ENCODE measurements at regions not wholly inside any gene's neighbourhood (a gene's known extent, or its start where the extent isn't known, plus 50 kb on each side); places are given as distances from the start of the nearest gene placed in this dataset.

DNA sequence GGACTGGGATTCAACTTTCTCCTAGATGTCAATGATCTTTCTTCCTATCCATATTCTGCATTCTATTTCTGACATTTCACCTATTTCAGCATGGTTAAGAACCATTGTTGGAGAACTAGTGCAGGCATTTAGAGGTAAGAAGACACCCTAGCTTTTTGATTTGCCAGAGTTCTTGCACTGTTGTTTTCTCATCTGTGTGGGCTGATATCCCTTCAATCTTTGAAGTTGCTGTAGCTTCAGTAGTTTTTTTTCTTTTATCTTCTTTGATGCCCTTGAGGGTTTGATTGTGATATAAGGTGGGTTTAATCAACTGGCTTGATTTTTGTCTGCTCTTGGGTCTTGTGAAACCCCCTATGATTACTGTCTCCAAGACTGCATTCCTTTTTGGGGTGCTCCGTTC is 502.1 kb downstream of the ETS1 start:
- TF ChIP-seq, protein P1, sequence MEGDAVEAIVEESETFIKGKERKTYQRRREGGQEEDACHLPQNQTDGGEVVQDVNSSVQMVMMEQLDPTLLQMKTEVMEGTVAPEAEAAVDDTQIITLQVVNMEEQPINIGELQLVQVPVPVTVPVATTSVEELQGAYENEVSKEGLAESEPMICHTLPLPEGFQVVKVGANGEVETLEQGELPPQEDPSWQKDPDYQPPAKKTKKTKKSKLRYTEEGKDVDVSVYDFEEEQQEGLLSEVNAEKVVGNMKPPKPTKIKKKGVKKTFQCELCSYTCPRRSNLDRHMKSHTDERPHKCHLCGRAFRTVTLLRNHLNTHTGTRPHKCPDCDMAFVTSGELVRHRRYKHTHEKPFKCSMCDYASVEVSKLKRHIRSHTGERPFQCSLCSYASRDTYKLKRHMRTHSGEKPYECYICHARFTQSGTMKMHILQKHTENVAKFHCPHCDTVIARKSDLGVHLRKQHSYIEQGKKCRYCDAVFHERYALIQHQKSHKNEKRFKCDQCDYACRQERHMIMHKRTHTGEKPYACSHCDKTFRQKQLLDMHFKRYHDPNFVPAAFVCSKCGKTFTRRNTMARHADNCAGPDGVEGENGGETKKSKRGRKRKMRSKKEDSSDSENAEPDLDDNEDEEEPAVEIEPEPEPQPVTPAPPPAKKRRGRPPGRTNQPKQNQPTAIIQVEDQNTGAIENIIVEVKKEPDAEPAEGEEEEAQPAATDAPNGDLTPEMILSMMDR (IDR thresholded peaks at IDR 0.05; ENCODE audit: insufficient read depth, low read depth, low read length) = no peak
- no peak for TF ChIP-seq EZH2 (IDR thresholded peaks at IDR 0.05; ENCODE audit: insufficient read depth, low read length)

Data from astrocyte (in vitro differentiated cells and primary cell).